SHP77 (cell line): ENCODE measurements at regions not wholly inside any gene's neighbourhood (a gene's known extent, or its start where the extent isn't known, plus 50 kb on each side); places are given as distances from the start of the nearest gene placed in this dataset.
"Not testable (repeated sequence)": the region's sequence is repeated elsewhere in the genome, so short reads cannot be mapped to it uniquely, and the experiment has no call there.

ENCODE experiments used
- DNase-seq, 2 experiments: peaks; one replicate each; lab custom pipeline; 2025; lab: John Stamatoyannopoulos, UW

DNA sequence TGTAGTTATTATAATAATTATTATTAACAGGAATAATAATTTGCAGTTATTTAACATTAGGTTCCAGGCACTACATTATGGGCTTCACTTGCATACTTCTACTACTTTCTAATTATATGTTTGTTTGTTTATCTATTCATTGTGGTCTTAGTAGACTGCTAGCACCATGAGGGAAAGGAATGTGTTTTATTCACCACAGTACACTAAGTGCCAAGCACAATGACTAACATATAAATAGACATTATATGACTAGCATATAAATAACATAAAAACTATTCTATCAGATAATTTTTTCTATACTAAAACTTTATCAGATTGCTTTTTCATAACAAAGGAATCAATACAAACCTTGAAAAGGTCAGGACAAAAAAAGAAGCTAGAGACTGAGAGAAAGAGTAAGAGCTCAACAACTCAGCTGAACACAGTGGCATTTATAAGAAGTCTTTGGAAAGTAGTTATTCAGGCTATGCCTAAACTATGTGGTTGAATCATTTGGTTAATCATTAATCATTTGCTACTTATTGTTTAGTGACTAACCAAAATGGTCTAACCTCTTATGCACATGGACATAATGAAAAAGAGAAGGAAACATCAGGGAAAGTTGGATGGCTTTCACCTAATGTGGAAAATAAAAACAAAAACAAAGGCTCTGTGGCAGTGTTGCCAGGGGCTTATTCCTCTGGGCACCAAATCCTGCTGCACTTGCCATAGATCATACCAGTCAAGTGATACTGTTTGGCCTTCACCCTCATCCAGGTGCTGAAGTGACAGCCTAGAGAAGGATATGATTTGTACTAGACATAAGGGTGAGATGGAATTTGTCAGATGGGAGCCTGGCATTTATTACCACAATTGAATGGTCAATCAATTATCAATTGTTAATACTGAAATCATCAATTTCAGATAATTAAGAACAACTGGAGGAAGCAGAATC is 174.9 kb downstream of the ETAA1 start:
- no peak for DNase-seq

DNA sequence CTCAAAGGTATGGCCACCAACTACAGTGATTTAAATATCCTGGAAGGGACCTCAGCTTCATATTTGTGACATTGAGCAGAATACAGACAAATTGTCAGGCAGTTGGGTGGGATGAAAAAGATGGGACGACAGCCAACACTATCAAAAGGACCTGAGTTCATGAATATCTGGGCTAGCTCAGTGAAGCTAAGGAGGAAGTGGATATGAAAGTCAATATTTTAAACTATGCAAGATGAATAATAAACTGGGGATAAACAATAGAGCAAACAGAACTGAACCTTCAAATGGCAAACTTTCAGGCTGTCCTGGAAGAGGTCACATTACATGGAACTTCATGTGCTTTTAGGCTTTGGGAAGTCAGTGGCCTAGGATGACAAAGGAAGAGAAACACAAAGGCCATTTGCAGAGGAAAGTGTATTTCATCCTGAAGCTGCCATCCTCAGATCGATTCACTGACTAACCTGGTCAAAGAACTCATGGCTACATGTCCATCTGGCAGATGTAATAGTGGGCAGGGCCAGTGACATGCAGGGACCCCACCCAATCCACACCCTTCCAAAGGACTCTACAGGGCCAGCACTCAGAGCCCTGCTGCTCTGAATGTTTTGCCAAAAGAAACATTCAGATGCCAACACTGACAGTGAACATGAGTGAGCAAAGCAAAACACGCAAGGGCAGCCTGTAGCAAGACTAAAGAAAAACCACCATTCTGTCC is 175.7 kb downstream of the ETAA1 start:
- no peak for DNase-seq

GRCh38 chr2:67574230-67574629 is 177.1 kb downstream of the ETAA1 start:
- no peak for DNase-seq

GRCh38 chr2:67576226-67576625 is 179.1 kb downstream of the ETAA1 start:
- DNase-seq, result no peak

DNA sequence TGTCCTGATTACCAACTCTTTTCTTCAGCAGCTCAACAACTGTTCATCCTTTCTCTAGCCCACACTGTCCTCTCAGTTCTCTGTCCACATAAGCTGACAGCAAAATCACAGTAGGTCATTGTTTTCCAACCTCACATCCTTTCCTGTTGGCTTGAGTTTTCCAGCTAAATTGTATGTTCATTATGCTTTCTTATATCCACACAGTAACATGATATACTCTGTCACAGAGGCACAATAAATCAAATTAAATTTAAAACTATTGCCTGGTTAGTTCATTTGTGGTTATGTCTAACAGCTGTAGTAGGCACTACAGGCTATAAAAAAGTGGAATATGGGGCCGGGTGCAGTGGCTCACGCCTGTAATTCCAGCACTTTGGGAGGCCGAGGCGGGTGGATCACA is 179.9 kb downstream of the ETAA1 start:
- DNase-seq, result no peak

DNA sequence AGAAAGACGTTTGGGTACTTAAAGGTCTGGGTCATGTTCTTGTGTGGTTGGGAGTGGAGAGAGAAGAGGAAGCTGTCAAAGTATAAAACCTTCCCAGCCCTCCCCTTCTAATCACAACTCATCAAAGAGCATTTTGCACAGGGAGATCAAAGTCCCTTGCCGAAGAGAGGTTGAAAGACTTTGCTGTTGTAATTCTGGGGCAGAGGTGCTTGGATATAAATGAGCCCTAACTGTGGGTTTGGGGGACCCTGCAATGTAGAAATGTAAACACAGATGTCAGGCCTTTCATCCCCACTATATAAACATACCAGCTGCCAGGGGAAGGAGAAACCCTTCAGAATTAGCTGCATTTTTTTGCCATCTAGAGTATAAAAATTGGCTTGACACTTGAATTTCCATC is 182.1 kb downstream of the ETAA1 start:
- DNase-seq, result no peak

GRCh38 chr2:67579806-67580205 is 182.7 kb downstream of the ETAA1 start:
- DNase-seq, result no peak

- no peak for DNase-seq
Measured at GRCh38 chr2:67581751-67582150, 184.6 kb downstream of the ETAA1 start.

DNA sequence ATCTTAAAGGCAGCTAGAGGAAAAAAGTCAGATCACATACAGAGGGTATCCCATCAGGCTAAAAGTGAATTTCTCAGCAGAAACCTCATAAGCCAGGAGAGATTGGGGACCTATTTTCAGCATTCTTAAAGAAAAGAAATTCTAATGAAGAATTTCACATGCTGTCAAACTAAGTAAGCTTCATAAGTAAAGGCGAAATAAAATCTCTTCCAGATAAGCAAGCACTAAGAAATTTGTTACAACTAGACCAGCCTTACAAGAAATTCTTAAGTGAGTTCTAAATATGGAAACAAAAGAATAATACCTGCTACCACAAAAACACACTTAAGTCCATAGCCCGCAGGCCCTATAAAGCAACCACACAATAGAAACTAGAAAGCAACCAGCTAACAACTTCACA is 186.1 kb downstream of the ETAA1 start:
- DNase-seq, result no peak

DNA sequence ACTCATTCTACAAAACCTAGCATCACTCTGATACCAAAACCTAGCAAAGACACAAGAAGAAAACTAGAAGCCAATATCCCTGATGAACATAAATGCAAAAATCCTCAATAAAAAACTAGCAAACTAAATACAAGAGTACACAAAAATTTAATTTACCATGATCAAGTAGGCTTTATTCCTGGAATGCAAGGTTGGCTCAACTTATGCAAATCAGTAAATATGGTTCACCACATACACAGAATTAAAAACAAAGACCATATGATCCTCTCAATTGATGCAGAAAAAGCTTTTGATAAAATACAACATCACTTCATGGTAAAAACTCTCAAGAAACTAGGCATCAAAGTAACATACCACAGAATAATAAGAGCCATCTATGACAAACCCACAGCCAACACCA is 188.3 kb downstream of the ETAA1 start:
- DNase-seq, result no peak

- DNase-seq, result not testable (repeated sequence)
Measured at GRCh38 chr2:67589121-67589520, 192.0 kb downstream of the ETAA1 start.

DNA sequence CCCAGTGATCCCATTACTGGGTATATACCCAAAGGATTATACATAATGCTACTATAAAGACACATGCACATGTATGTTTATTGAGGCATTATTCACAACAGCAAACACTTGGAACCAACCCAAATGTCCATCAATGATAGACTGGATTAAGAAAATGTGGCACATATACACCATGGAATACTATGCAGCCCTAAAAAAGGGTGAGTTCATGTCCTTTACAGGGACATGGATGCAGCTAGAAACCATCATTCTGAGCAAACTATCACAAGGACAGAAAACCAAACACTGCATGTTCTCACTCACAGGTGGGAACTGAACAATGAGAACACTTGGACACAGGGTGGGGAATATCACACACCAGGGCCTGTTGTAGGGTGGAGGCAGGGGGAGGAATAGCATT is 197.4 kb downstream of the ETAA1 start:
- not testable (repeated sequence) for DNase-seq

DNA sequence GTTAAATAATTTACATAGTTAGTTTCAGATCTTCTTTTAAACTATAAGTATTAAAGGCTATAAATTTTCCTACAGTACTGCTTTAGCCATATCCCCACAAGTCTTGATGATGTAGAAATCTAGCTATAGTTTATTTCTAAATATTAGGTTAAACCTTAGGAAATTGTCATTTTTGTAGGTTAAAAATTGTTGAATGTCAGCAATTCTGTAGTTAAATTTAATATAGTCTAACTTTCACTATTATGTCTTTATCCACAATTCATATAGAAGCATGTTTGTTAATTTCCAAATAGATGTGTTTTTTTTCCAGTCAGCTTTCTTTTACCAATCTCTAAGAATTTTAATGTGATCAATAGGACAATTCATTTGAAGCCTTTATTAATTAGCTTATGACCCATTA is 199.7 kb downstream of the ETAA1 start:
- no peak for DNase-seq

GRCh38 chr2:67599561-67599960 is 202.4 kb downstream of the ETAA1 start:
- DNase-seq, result no peak

- no peak for DNase-seq
Measured at GRCh38 chr2:67600222-67600871, 203.2 kb downstream of the ETAA1 start.

- no peak for DNase-seq
Measured at GRCh38 chr2:67600946-67601345, 203.8 kb downstream of the ETAA1 start.

GRCh38 chr2:67604360-67604759 is 207.2 kb downstream of the ETAA1 start:
- no peak for DNase-seq

DNA sequence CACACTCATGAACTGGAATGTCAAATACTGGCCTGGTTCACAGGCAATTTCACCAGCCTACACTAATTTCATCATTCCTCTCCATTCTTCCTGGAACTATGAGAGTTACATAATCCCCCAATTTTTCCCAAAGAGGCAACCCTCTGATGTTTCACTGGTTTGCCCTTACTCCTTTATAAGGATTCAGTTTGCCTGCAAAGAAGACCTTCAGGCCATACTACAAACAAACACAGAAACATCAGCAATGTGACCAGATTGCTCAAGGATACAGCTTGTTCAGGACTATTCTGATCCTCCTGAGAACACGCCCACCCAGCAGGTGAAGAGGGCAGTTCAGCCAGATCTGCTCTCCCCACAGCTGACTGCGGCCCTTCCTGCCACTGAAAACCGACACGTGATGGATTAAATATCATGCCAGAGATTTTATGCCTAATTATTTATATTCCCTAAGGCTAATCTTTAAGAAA is 215.5 kb downstream of the ETAA1 start:
- no peak for DNase-seq

GRCh38 chr2:67613227-67613626 is 216.1 kb downstream of the ETAA1 start:
- no peak for DNase-seq

GRCh38 chr2:67614454-67614853 is 217.3 kb downstream of the ETAA1 start:
- no peak for DNase-seq

DNA sequence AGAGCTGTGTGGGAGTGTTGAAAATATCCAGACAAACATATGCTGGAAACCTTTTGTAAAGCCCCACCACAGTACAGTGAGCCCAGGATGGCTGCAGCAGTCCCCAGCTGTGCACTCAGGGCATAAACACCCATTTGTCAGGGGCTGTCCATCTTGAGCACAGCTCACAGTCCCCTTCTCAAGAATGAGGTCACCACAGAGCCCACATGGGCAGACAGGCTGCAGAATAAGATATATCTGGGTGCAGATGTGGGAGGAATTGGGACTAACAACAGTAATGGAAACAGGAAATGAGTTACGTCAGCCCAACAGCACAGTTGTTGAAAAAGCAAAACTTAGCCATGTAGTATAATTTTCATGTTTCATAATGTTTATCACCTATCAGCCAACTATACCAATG is 219.6 kb downstream of the ETAA1 start:
- DNase-seq, result no peak

DNA sequence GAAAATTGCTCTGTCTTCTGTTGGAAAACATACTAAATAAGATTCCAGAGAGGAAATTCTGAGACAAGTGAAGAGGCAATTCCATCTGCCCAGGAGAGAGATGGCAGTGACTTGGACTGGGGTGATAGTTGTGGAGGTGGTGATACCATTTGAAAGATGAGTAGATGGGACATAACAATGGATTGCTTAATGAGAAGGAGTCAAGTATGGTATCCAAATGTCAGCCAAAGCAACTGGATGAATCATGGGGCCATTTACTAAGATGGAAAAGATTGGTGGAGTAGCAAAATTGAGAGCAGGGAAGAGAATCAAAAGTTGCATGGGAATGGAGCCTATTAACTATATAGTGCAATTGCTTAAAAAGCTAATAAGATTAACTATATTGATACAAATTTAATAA is 222.1 kb downstream of the ETAA1 start:
- no peak for DNase-seq

GRCh38 chr2:67623741-67624140 is 226.6 kb downstream of the ETAA1 start:
- DNase-seq, result not testable (repeated sequence)
